ENCODE measurements at regions not wholly inside any gene's neighbourhood (a gene's known extent, or its start where the extent isn't known, plus 50 kb on each side); places are given as distances from the start of the nearest gene placed in this dataset.

DNA sequence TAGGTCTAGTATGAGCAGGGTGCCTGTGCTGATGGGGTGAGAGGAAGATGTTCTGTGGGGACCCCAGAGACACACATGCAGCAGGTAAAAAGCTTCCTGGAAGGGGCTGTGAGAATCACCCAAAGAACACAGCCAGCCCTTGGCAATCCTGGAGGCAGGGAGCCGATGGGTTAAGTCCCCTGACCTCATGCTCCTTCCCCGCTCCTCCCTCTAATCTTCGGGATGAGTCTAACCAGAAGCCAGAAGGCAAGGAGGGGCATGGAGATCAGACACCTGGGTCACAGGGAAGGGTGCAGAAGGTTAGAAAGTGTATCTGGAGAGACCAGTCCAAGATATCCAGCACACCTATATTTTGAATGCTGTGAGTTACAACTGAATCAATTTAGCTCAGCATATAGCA, 274.1 kb upstream of the PAPPA start:
- no peak overlapping the region for H2AFZ ChIP-seq (ENCODE audit: low read length)
- H3T11ph ChIP-seq (ENCODE audit: low read length) = no peak overlapping the region
- no peak overlapping the region for H2AK5ac ChIP-seq (ENCODE audit: insufficient read length, low read length)
- H2BK120ac ChIP-seq (ENCODE audit: low read depth, low read length, poor library complexity, severe bottlenecking) = no peak overlapping the region
- no peak overlapping the region for H2BK12ac ChIP-seq (ENCODE audit: insufficient read length, low read depth, low read length)
- TF ChIP-seq, protein P1, sequence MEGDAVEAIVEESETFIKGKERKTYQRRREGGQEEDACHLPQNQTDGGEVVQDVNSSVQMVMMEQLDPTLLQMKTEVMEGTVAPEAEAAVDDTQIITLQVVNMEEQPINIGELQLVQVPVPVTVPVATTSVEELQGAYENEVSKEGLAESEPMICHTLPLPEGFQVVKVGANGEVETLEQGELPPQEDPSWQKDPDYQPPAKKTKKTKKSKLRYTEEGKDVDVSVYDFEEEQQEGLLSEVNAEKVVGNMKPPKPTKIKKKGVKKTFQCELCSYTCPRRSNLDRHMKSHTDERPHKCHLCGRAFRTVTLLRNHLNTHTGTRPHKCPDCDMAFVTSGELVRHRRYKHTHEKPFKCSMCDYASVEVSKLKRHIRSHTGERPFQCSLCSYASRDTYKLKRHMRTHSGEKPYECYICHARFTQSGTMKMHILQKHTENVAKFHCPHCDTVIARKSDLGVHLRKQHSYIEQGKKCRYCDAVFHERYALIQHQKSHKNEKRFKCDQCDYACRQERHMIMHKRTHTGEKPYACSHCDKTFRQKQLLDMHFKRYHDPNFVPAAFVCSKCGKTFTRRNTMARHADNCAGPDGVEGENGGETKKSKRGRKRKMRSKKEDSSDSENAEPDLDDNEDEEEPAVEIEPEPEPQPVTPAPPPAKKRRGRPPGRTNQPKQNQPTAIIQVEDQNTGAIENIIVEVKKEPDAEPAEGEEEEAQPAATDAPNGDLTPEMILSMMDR (conservative IDR thresholded peaks at IDR 0.05) = no peak
- H2BK5ac ChIP-seq (ENCODE audit: insufficient read length, low read length) = no peak overlapping the region
- no peak overlapping the region for H4K5ac ChIP-seq (ENCODE audit: insufficient read length, low read depth, low read length)
- peaks cover 0 to 7% of the 10 kb centered on the region in 2 experiments; a peak in 2 of 4 replicates for H3K4me1 Mint-ChIP-seq
- no peak for DNase-seq
- H3K27ac ChIP-seq (ENCODE audit: insufficient read length, low read depth, low read length) = no peak overlapping the region
- no peak overlapping the region; the same call in 1 of the 2 replicates for H3K14ac ChIP-seq (ENCODE audit: insufficient read depth, low read length)
- no peaks in the 10 kb centered on the region for H3K79me1 ChIP-seq (ENCODE audit: insufficient read depth, low read depth, low read length, poor library complexity, severe bottlenecking)
- no peak overlapping the region for H2BK20ac ChIP-seq (ENCODE audit: low read depth, low read length, poor library complexity, severe bottlenecking)
- H3K9me3 Mint-ChIP-seq = no peaks in the 10 kb centered on the region
- no peak overlapping the region for H3K9ac ChIP-seq (ENCODE audit: extremely low read depth, insufficient read length, low read length)
- no peaks in the 10 kb centered on the region for H3K27me3 ChIP-seq (ENCODE audit: insufficient read depth, low read length)
- no peaks in the 10 kb centered on the region; the same call in 1 of the 2 replicates for H3K27me3 Mint-ChIP-seq (ENCODE audit: low read depth)
- no peaks in the 10 kb centered on the region for H3K23me2 ChIP-seq (ENCODE audit: insufficient read length, low read depth, low read length, poor library complexity, severe bottlenecking)
- H4K8ac ChIP-seq (replicated peaks; ENCODE audit: insufficient read length, low read depth, low read length) = no peak overlapping the region
- H3K36me3 Mint-ChIP-seq (ENCODE audit: insufficient read depth in 1 of 3, low read depth in 3 of 3) = no peaks in the 10 kb centered on the region; a peak in 2 of 7 replicates
- H3K79me2 ChIP-seq (ENCODE audit: insufficient read depth, low read length) = no peaks in the 10 kb centered on the region
- no peak overlapping the region for H2BK15ac ChIP-seq (ENCODE audit: low read depth, low read length)
- no peak overlapping the region for H3K4ac ChIP-seq (ENCODE audit: low read depth, low read length)
- no peak overlapping the region for H3K18ac ChIP-seq (ENCODE audit: insufficient read length, low read depth, low read length)
- no peak overlapping the region for H3K23ac ChIP-seq (ENCODE audit: insufficient read length, low read depth, low read length)
- no peak overlapping the region for H4K91ac ChIP-seq (ENCODE audit: insufficient read length, low read depth, low read length)
- WGBS (ENCODE audit: extremely low coverage, insufficient read length, low lambda C conversion rate) = no CpG with 5 or more reads among the region's 3 CpGs
- peak overlapping the region in 1 of 3 experiments; percentile 16; a peak in 2 of 7 replicates for H3K27ac Mint-ChIP-seq
- no peak overlapping the region for H3K4me2 ChIP-seq (ENCODE audit: insufficient read depth, insufficient read length, low read length)
- no peak overlapping the region for H3K56ac ChIP-seq (ENCODE audit: insufficient read length, low read depth, low read length)
- no peaks in the 10 kb centered on the region for H4K20me1 ChIP-seq (ENCODE audit: control insufficient read depth, insufficient read depth, insufficient read length)
- no peak overlapping the region for H3K4me3 Mint-ChIP-seq
- no peaks in the 10 kb centered on the region; the same call in 1 of the 2 replicates for H3K4me1 ChIP-seq (ENCODE audit: insufficient read depth, low read length)
- H3K9me3 ChIP-seq (ENCODE audit: control insufficient read depth, low read depth, low read length) = no peaks in the 10 kb centered on the region
